ENCODE measurements at regions not wholly inside any gene's neighbourhood (a gene's known extent, or its start where the extent isn't known, plus 50 kb on each side); places are given as distances from the start of the nearest gene placed in this dataset.

DNA sequence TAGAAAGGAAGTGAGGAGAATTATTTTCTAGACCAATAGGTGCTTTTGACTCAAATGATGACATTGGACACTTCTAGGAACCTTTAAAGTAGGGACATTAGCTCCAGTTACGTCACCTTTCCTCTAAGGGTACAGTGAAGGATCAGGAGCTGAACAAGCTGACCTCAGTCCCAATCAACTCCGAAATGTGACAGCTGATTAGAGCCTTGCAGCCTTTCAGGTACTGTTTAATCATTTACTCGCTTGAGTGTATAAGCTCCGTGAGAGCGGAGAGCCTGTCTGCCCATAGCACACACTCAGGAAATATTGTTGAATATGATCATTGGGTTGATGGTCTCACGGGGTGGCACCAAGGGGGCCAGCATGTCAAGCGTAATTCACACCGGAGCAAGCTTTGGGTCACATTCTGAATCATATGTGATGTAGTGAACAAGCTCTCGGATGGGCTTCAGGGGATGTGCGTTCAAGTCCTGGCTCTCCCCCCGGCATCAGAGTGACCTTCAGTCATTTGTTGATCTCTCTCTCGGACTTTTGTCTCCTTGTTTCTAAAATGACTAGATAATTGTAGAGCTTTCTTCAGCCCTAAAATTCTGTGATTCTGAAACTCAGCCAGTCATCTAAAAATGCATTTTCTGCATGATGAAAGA, 141.9 kb downstream of the ZIC5 start:
- H3K4me3 ChIP-seq (ENCODE audit: control insufficient read depth, low read depth, low read length) = no peak overlapping the region
- DNase-seq (ENCODE audit: low read depth) = no peak
- TF ChIP-seq, protein P1, sequence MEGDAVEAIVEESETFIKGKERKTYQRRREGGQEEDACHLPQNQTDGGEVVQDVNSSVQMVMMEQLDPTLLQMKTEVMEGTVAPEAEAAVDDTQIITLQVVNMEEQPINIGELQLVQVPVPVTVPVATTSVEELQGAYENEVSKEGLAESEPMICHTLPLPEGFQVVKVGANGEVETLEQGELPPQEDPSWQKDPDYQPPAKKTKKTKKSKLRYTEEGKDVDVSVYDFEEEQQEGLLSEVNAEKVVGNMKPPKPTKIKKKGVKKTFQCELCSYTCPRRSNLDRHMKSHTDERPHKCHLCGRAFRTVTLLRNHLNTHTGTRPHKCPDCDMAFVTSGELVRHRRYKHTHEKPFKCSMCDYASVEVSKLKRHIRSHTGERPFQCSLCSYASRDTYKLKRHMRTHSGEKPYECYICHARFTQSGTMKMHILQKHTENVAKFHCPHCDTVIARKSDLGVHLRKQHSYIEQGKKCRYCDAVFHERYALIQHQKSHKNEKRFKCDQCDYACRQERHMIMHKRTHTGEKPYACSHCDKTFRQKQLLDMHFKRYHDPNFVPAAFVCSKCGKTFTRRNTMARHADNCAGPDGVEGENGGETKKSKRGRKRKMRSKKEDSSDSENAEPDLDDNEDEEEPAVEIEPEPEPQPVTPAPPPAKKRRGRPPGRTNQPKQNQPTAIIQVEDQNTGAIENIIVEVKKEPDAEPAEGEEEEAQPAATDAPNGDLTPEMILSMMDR (conservative IDR thresholded peaks at IDR 0.05; ENCODE audit: control insufficient read depth, insufficient read depth, low read depth, low read length) = no peak

- DNase-seq (ENCODE audit: low read depth) = no peak
- no peak overlapping the region for H3K4me3 ChIP-seq (ENCODE audit: control insufficient read depth, low read depth, low read length)
- TF ChIP-seq, protein P1 (conservative IDR thresholded peaks at IDR 0.05; ENCODE audit: control insufficient read depth, insufficient read depth, low read depth, low read length) = no peak
Observed at GRCh38 chr13:99829161-99829560, 142.4 kb downstream of the ZIC5 start.

GRCh38 chr13:99828735-99829134, 142.8 kb downstream of the ZIC5 start:
- no peak overlapping the region for H3K4me3 ChIP-seq (ENCODE audit: control insufficient read depth, low read depth, low read length)
- DNase-seq (ENCODE audit: low read depth) = no peak
- TF ChIP-seq, protein P1 (conservative IDR thresholded peaks at IDR 0.05; ENCODE audit: control insufficient read depth, insufficient read depth, low read depth, low read length) = no peak

DNA sequence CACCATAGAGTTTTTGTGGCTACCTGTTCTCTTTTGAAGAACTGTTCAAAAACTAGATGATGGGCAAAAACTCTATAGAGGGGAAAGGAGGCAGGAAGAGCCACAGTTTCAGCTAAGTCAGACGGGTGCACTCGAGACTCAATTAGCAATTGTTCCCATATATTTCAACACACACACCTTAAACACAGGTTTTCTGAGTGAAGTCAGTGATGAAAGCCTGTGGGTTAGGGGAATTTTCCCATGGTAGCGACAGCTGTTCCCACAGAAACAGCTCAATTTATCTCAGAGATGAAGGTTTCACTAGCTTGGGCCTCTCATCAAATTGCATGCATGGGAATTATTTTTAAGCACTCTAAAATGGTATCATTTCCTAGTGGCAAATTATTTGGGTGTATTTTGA, 143.4 kb downstream of the ZIC5 start:
- DNase-seq (ENCODE audit: low read depth) = no peak
- TF ChIP-seq, protein P1 (conservative IDR thresholded peaks at IDR 0.05; ENCODE audit: control insufficient read depth, insufficient read depth, low read depth, low read length) = no peak
- no peak overlapping the region for H3K4me3 ChIP-seq (ENCODE audit: control insufficient read depth, low read depth, low read length)

DNA sequence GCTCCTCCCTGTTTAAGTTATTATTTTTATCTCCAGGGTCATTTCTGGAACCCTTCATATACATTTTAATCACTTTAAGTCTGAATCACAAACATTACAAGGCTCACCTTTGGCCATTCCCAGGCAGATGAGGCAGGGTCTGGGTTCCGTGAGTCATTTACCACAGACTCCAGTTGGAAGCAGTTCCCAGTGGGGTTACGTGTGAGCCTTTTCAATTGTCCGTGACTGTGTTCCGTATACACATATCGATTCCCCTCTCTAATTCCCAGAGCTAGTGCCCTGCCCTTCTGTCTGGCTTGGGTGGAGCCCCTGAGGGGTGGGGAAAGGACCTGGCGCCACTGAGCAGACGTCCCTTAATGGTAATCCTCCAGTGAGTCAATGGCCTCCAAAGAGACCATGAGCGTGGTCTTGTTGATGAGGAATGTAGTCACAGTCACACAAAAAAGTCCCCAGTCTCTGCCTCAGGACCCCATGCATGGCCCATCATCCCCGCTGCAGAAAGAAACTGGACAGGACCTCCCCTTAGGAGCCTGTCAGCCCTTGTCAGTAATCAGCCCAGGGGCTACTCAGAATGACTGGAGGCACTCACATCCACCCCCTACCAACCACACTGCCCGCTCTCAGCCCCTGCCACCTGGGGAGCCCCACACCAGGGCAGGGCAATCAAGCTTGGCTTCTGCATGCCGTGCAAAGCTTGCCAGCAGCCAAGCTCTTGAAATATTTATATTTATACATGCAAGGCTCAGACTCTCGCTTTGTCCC, 144.4 kb downstream of the ZIC5 start:
- DNase-seq (ENCODE audit: low read depth) = no peak
- TF ChIP-seq, protein P1 (conservative IDR thresholded peaks at IDR 0.05; ENCODE audit: control insufficient read depth, insufficient read depth, low read depth, low read length) = no peak

GRCh38 chr13:99823961-99824360, 147.6 kb downstream of the ZIC5 start:
- no peak for DNase-seq (ENCODE audit: low read depth)
- H3K4me3 ChIP-seq (ENCODE audit: control insufficient read depth, low read depth, low read length) = no peak overlapping the region
- TF ChIP-seq, protein P1 (conservative IDR thresholded peaks at IDR 0.05; ENCODE audit: control insufficient read depth, insufficient read depth, low read depth, low read length) = no peak

More for the DNA sequence above, 144.4 kb downstream of the ZIC5 start:
- no peak overlapping the region for H3K4me3 ChIP-seq (ENCODE audit: control insufficient read depth, low read depth, low read length)

All from fibroblast of mammary gland (primary cell).